ENCODE measurements at regions not wholly inside any gene's neighbourhood (a gene's known extent, or its start where the extent isn't known, plus 50 kb on each side); places are given as distances from the start of the nearest gene placed in this dataset.
A peak's percentile ranks its signal among the peaks of the same experiment; 100 is the strongest.

- DNase-seq (ENCODE audit: low read depth in 2 of 2), result no peak
Measured at GRCh38 chr13:72168126-72168855, 301.3 kb upstream of the DACH1 start.

- no peak for DNase-seq (ENCODE audit: low read depth in 2 of 2)
Measured at GRCh38 chr13:72166102-72166650, 299.2 kb upstream of the DACH1 start.

GRCh38 chr13:72165276-72165675 lies 298.3 kb upstream of the DACH1 start:
- no peak for DNase-seq (ENCODE audit: low read depth in 2 of 2)

GRCh38 chr13:72164811-72165210 lies 297.8 kb upstream of the DACH1 start:
- DNase-seq (ENCODE audit: low read depth in 2 of 2), result no peak

- DNase-seq (ENCODE audit: low read depth in 2 of 2), result no peak
Measured at GRCh38 chr13:72163678-72164077, 296.7 kb upstream of the DACH1 start.

GRCh38 chr13:72160977-72161376 lies 294.0 kb upstream of the DACH1 start:
- no peak for DNase-seq (ENCODE audit: low read depth in 2 of 2)

- no peak for DNase-seq (ENCODE audit: low read depth in 2 of 2)
Measured at GRCh38 chr13:72156760-72157159, 289.8 kb upstream of the DACH1 start.

GRCh38 chr13:72153272-72153671 lies 286.3 kb upstream of the DACH1 start:
- DNase-seq (ENCODE audit: low read depth in 2 of 2), result no peak

- DNase-seq (ENCODE audit: low read depth in 2 of 2), result peak; percentile 88
Measured at GRCh38 chr13:72151241-72151640, 284.2 kb upstream of the DACH1 start.

GRCh38 chr13:72150502-72150901 lies 283.5 kb upstream of the DACH1 start:
- no peak for DNase-seq (ENCODE audit: low read depth in 2 of 2)

- DNase-seq (ENCODE audit: low read depth in 2 of 2), result no peak
Measured at GRCh38 chr13:72149701-72150100, 282.7 kb upstream of the DACH1 start.

- DNase-seq (ENCODE audit: low read depth in 2 of 2), result no peak
Measured at GRCh38 chr13:72146816-72147215, 279.8 kb upstream of the DACH1 start.

GRCh38 chr13:72145383-72145782 lies 278.4 kb upstream of the DACH1 start:
- peak in 1 of 2 experiments; percentile 11 for DNase-seq (ENCODE audit: low read depth in 2 of 2)

- DNase-seq (ENCODE audit: low read depth in 2 of 2), result no peak
Measured at GRCh38 chr13:72144636-72145035, 277.6 kb upstream of the DACH1 start.

GRCh38 chr13:72141855-72142519 lies 275.0 kb upstream of the DACH1 start:
- peak; percentile 10 to 25 for DNase-seq (ENCODE audit: low read depth in 2 of 2)

- DNase-seq (ENCODE audit: low read depth in 2 of 2), result no peak
Measured at GRCh38 chr13:72139192-72139591, 272.2 kb upstream of the DACH1 start.

- DNase-seq (ENCODE audit: low read depth in 2 of 2), result no peak
Measured at GRCh38 chr13:72132075-72132474, 265.1 kb upstream of the DACH1 start.

GRCh38 chr13:72129117-72129516 lies 262.1 kb upstream of the DACH1 start:
- no peak for DNase-seq (ENCODE audit: low read depth in 2 of 2)

- DNase-seq (ENCODE audit: low read depth in 2 of 2), result no peak
Measured at GRCh38 chr13:72127031-72127430, 260.0 kb upstream of the DACH1 start.

- DNase-seq (ENCODE audit: low read depth in 2 of 2), result no peak
Measured at GRCh38 chr13:72126424-72126823, 259.4 kb upstream of the DACH1 start.

GRCh38 chr13:72125561-72125960 lies 258.6 kb upstream of the DACH1 start:
- DNase-seq (ENCODE audit: low read depth in 2 of 2), result no peak

GRCh38 chr13:72122661-72123255 lies 255.8 kb upstream of the DACH1 start:
- DNase-seq (ENCODE audit: low read depth in 2 of 2), result no peak

- DNase-seq (ENCODE audit: low read depth in 2 of 2), result no peak
Measured at GRCh38 chr13:72121466-72121865, 254.5 kb upstream of the DACH1 start.

Measured in fibroblast of skin of left quadriceps (primary cell).